ENCODE measurements at regions not wholly inside any gene's neighbourhood (a gene's known extent, or its start where the extent isn't known, plus 50 kb on each side); places are given as distances from the start of the nearest gene placed in this dataset.

DNA sequence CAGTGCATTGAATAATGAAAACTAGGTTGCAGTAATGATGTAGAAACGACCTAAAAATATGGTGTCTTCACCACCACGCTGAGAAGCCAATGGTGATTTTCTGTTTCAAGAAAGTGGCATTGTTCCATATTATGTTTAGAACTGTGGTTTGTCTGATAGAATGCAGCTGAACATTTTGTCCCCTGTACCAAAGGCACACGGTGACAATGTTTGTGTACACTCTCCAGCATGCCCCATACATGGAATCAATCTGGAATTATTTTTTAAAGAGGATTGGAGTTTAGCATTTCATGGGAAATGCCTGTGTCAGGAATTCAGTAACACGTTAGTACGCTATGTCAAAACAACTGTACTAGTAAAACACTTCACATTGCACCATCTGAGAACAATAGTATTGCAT lies 237.4 kb upstream of the AUTS2 start:
- H3K27me3 ChIP-seq (replicated peaks; ENCODE audit: insufficient read depth) = no peaks in the 10 kb centered on the region
- DNase-seq = no peak
- TF ChIP-seq EZH2phosphoT487 (IDR thresholded peaks at IDR 0.05; ENCODE audit: insufficient read depth, low read depth) (no peak), EZH2 (IDR thresholded peaks at IDR 0.05; ENCODE audit: insufficient read depth, poor library complexity, severe bottlenecking) (no peak)
- no peak overlapping the region for H3K4me2 ChIP-seq (ENCODE audit: unreplicated experiment)
- H3K4me3 ChIP-seq = no peak overlapping the region
- H2AFZ ChIP-seq = no peak overlapping the region
- in situ Hi-C loops (cut with MboI) = no loop called here
- no peaks in the 10 kb centered on the region for H3K9me2 ChIP-seq (ENCODE audit: insufficient read depth)
- no peak overlapping the region for H3K9ac ChIP-seq
- H3K4me1 ChIP-seq (ENCODE audit: insufficient read depth) = peaks cover 9% of the 10 kb centered on the region; the same call in 1 of the 2 replicates
- H3K27ac ChIP-seq = no peak overlapping the region
- peaks cover 3% of the 10 kb centered on the region; the same call in 1 of the 2 replicates for H3F3A ChIP-seq (ENCODE audit: insufficient read depth)
- H3K79me2 ChIP-seq (ENCODE audit: insufficient read depth) = no peaks in the 10 kb centered on the region
- no peaks in the 10 kb centered on the region for H3K36me3 ChIP-seq (ENCODE audit: low read depth)
- H3K9me3 ChIP-seq (ENCODE audit: low read depth) = no peaks in the 10 kb centered on the region
- H4K20me1 ChIP-seq (ENCODE audit: insufficient read depth) = no peaks in the 10 kb centered on the region
- WGBS, 2 experiments (ENCODE audit: low coverage in 1 of 2, low lambda C conversion rate in 2 of 2, missing lambda C conversion rate in 2 of 2) = 27 to 28% methylated on average over 5 of the region's 5 CpGs

DNA sequence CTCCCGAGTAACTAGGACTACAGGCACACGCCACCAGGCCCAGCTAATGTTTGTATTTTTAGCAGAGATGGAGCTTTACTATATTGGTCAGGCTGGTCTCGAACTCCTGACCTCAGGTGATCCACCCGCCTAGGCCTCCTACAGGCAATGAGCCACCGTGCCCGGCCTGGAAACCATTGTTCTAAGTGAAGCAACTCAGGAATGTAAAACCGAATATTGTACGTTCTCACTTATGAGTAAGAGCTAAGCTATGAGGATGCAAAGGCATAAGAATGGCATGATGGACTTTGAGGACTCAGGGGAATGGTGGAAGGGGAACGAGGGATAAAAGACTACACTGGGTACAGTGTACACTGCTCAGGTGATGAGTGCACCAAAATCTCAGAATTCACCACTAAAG lies 235.1 kb upstream of the AUTS2 start:
- Histone ChIP-seq H3K4me2 (ENCODE audit: unreplicated experiment) (no peak overlapping the region), H3K4me3 (no peak overlapping the region), H3K27ac (no peak overlapping the region), H3K9me3 (ENCODE audit: low read depth) (no peaks in the 10 kb centered on the region), H3F3A (ENCODE audit: insufficient read depth) (peaks cover 3% of the 10 kb centered on the region; the same call in 1 of the 2 replicates), H3K79me2 (ENCODE audit: insufficient read depth) (no peaks in the 10 kb centered on the region), H4K20me1 (ENCODE audit: insufficient read depth) (no peaks in the 10 kb centered on the region), H3K4me1 (ENCODE audit: insufficient read depth) (peaks cover 14% of the 10 kb centered on the region; the same call in 1 of the 2 replicates), H3K27me3 (replicated peaks; ENCODE audit: insufficient read depth) (no peaks in the 10 kb centered on the region), H3K9me2 (ENCODE audit: insufficient read depth) (no peaks in the 10 kb centered on the region), H2AFZ (no peak overlapping the region), H3K9ac (no peak overlapping the region), H3K36me3 (ENCODE audit: low read depth) (no peaks in the 10 kb centered on the region)
- in situ Hi-C loops (cut with MboI) = no loop called here
- no peak for DNase-seq
- 71 to 73% methylated on average over 9 of the region's 9 CpGs for WGBS, 2 experiments (ENCODE audit: low coverage in 1 of 2, low lambda C conversion rate in 2 of 2, missing lambda C conversion rate in 2 of 2)
- TF ChIP-seq EZH2 (IDR thresholded peaks at IDR 0.05; ENCODE audit: insufficient read depth, poor library complexity, severe bottlenecking) (no peak), EZH2phosphoT487 (IDR thresholded peaks at IDR 0.05; ENCODE audit: insufficient read depth, low read depth) (no peak)

GRCh38 chr7:69364813-69365643 lies 233.2 kb upstream of the AUTS2 start:
- Histone ChIP-seq H3K9me2 (ENCODE audit: insufficient read depth) (no peaks in the 10 kb centered on the region), H3K9me3 (ENCODE audit: low read depth) (no peaks in the 10 kb centered on the region), H3K27me3 (replicated peaks; ENCODE audit: insufficient read depth) (no peaks in the 10 kb centered on the region), H3K4me3 (peak overlapping the region; percentile 37), H4K20me1 (ENCODE audit: insufficient read depth) (no peaks in the 10 kb centered on the region), H3F3A (ENCODE audit: insufficient read depth) (no peaks in the 10 kb centered on the region), H2AFZ (peak overlapping the region; percentile 51; the same call in 1 of the 2 replicates), H3K4me2 (ENCODE audit: unreplicated experiment) (peak overlapping the region; percentile 41), H3K36me3 (ENCODE audit: low read depth) (no peaks in the 10 kb centered on the region), H3K79me2 (ENCODE audit: insufficient read depth) (no peaks in the 10 kb centered on the region), H3K4me1 (ENCODE audit: insufficient read depth) (peaks cover 15% of the 10 kb centered on the region; the same call in 1 of the 2 replicates), H3K27ac (0 out of 2 replicates have a peak overlapping the region, but pooled peaks have one; percentile 7), H3K9ac (0 out of 2 replicates have a peak overlapping the region, but pooled peaks have one; percentile 9)
- no peak for DNase-seq
- WGBS, 2 experiments (ENCODE audit: low coverage in 1 of 2, low lambda C conversion rate in 2 of 2, missing lambda C conversion rate in 2 of 2) = 24 to 31% methylated on average over 9 of the region's 9 CpGs
- in situ Hi-C loops (cut with MboI) = no loop called here
- TF ChIP-seq EZH2 (IDR thresholded peaks at IDR 0.05; ENCODE audit: insufficient read depth, poor library complexity, severe bottlenecking) (no peak), EZH2phosphoT487 (IDR thresholded peaks at IDR 0.05; ENCODE audit: insufficient read depth, low read depth) (no peak)

DNA sequence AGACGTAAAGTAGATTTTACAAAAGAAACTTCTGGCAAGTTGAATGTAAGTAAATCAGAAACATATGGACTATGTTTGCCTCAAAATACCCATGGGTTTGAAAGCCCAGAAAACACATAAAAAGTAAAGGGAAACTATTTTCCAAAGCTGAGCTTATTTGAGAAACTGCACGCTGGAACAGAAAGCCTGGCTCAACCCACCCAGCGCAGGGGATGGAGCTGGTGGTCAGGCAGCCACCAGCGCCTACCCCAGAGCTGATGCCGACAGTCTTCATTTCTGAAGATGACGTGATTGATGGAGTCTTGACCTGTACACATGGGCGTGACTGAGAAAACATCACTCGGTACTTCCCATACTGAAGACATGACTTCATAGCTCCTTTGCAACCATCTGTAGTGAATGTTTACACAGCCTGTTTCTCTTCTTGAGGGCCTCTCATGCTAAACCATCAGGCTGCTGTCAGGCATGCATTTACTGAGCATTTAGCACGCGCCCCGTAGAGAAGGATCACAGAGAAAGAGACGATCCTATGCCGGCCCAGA lies 232.6 kb upstream of the AUTS2 start:
- Histone ChIP-seq H3K4me3 (peak overlapping the region; percentile 37), H3K4me2 (ENCODE audit: unreplicated experiment) (peak overlapping the region; percentile 41), H3K27me3 (replicated peaks; ENCODE audit: insufficient read depth) (no peaks in the 10 kb centered on the region), H3K36me3 (ENCODE audit: low read depth) (no peaks in the 10 kb centered on the region), H2AFZ (peak overlapping the region; percentile 51; the same call in 1 of the 2 replicates), H3F3A (ENCODE audit: insufficient read depth) (no peaks in the 10 kb centered on the region), H3K27ac (0 out of 2 replicates have a peak overlapping the region, but pooled peaks have one; percentile 7), H3K9me3 (ENCODE audit: low read depth) (no peaks in the 10 kb centered on the region), H4K20me1 (ENCODE audit: insufficient read depth) (no peaks in the 10 kb centered on the region), H3K9me2 (ENCODE audit: insufficient read depth) (no peaks in the 10 kb centered on the region), H3K79me2 (ENCODE audit: insufficient read depth) (no peaks in the 10 kb centered on the region), H3K4me1 (ENCODE audit: insufficient read depth) (peaks cover 15% of the 10 kb centered on the region; the same call in 1 of the 2 replicates), H3K9ac (0 out of 2 replicates have a peak overlapping the region, but pooled peaks have one; percentile 9)
- 11% methylated on average over 13 of the region's 13 CpGs for WGBS, 2 experiments (ENCODE audit: low coverage in 1 of 2, low lambda C conversion rate in 2 of 2, missing lambda C conversion rate in 2 of 2)
- DNase-seq = peak; percentile 61
- TF ChIP-seq EZH2phosphoT487 (IDR thresholded peaks at IDR 0.05; ENCODE audit: insufficient read depth, low read depth) (no peak), EZH2 (IDR thresholded peaks at IDR 0.05; ENCODE audit: insufficient read depth, poor library complexity, severe bottlenecking) (no peak)
- in situ Hi-C loops (cut with MboI) = no loop called here

All from GM23248 (cell line).